K562 (cell line): ENCODE measurements at regions not wholly inside any gene's neighbourhood (a gene's known extent, or its start where the extent isn't known, plus 50 kb on each side); places are given as distances from the start of the nearest gene placed in this dataset.

Experiments
- CBX5 ChIP-seq: IDR thresholded peaks from 2 replicates; pipeline ENCODE4 v1.6.1; 2014; ENCODE audit warnings: low read depth, borderline replicate concordance
- FUS ChIP-seq: fragments of 200-400 bp; formaldehyde crosslinking; optimal IDR thresholded peaks from 2 replicates; pipeline ENCODE3; 2017; ENCODE audit warnings: low read depth, low read length
- MTA3 ChIP-seq: fragments of 450-650 bp; formaldehyde crosslinking; IDR thresholded peaks from 2 replicates; pipeline ENCODE4 v1.6.1; 2017; ENCODE audit warnings: mild to moderate bottlenecking, borderline replicate concordance
- NFYB ChIP-seq: IDR thresholded peaks from 2 replicates; pipeline ENCODE4 v1.6.1; 2011; ENCODE audit warnings: mild to moderate bottlenecking, moderate library complexity; ENCODE audit not compliant: insufficient read length; ENCODE audit errors: extremely low read depth
- POLR2AphosphoS5 ChIP-seq: IDR thresholded peaks from 2 replicates; pipeline ENCODE4 v1.6.1; 2011; ENCODE audit warnings: mild to moderate bottlenecking, low read depth, low read length, moderate library complexity; ENCODE audit not compliant: control insufficient read depth, insufficient read depth
- TF ChIP-seq, protein P1 (sequence below): fragments of 450-650 bp; formaldehyde crosslinking; IDR thresholded peaks from 2 replicates; pipeline ENCODE4 v1.4.0; 2020; ENCODE audit warnings: mild to moderate bottlenecking, mixed read lengths

GRCh38 chr5:62132276-62132675, 173.7 kb upstream of the KIF2A start:
- TF ChIP-seq CBX5 (no peak), POLR2AphosphoS5 (no peak), MTA3 (no peak), FUS (no peak), NFYB (no peak)
- TF ChIP-seq, protein P1, sequence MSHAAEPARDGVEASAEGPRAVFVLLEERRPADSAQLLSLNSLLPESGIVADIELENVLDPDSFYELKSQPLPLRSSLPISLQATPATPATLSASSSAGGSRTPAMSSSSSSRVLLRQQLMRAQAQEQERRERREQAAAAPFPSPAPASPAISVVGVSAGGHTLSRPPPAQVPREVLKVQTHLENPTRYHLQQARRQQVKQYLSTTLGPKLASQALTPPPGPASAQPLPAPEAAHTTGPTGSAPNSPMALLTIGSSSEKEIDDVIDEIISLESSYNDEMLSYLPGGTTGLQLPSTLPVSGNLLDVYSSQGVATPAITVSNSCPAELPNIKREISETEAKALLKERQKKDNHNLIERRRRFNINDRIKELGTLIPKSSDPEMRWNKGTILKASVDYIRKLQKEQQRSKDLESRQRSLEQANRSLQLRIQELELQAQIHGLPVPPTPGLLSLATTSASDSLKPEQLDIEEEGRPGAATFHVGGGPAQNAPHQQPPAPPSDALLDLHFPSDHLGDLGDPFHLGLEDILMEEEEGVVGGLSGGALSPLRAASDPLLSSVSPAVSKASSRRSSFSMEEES = no peak
